Glomerular visceral epithelial cell (primary cell): ENCODE measurements at regions not wholly inside any gene's neighbourhood (a gene's known extent, or its start where the extent isn't known, plus 50 kb on each side); places are given as distances from the start of the nearest gene placed in this dataset.
"Not testable (repeated sequence)": the region's sequence is repeated elsewhere in the genome, so short reads cannot be mapped to it uniquely, and the experiment has no call there.

Experiments
- DNase-seq: peaks from one replicate; pipeline ENCODE4 v3.0.0-alpha.2; 2016; ENCODE audit errors: extremely low spot score

DNA sequence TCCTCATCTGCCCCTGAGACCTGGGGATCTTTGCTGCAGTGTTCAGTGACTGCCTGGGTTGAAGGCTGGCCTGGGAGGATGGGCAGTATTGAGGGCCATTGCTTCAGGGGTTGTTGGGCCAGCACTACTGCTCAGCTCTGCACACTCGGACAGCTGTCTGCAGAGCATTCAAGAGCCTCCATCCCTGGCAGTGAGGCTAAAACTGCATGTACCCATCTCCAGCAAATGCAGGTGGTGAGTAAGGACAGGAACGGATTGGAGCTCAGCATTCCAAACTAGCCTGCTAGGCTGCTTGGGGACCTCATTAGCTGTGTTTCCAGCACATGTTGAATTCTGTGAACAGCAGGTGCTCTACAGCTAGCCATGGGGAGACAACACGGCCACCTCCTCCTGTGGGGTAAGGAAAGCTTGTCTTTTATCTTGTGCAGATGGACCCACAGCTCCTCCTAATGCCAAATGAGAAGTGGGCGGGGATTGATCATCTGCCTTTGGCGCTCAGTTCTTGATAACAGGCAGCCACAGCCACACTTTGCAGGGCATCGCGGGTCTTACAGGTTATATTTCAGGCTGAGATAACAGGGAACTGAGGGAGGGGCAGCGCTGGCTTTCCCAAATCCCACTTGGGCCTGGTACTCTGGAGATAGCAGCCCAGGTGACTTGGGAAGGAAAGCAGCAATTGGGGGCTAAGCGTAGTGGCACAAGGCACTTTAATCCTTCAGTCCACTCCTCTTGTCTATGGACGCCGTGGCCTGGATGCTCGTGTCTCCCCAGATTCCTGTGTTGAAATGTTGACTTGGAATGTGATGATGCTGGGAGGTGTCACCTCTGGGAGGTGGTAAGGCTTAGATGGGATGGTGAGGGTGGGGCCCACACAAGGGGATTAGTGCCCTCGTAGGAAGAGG, 254.5 kb upstream of the B3GAT1 start:
- no peak for DNase-seq

DNA sequence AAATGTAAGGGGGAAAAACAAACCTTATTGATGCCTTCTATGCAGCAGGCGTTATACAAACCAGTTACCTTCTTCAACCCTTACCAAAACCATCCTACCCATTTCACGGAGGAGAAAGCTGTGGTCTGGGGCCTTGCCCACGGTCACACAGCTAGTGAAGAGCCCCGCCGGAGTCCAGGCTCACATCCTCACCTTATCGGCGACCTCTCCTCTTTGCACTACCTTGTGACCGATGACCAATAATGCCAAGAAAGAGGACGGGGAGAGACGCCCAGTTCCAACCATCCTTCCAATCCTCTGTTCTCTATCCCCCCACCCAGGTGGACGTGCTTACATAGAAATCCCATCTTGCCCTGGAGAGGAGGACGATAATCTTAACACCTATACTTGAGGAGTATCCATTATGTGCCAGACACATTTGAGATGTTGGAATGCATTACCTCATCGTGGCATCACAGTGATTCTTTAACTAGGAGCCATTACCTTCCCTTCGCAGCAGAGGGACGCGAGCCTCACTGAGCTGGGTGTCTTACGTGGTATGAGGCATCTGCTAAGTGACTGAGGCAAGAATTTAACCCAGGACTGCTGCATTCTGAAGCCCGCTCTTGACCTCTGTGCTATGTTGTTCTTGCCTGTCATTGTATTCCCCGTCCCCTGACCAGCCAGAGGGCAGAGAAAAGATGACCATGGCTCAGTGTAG, 253.7 kb upstream of the B3GAT1 start:
- DNase-seq, result no peak

DNA sequence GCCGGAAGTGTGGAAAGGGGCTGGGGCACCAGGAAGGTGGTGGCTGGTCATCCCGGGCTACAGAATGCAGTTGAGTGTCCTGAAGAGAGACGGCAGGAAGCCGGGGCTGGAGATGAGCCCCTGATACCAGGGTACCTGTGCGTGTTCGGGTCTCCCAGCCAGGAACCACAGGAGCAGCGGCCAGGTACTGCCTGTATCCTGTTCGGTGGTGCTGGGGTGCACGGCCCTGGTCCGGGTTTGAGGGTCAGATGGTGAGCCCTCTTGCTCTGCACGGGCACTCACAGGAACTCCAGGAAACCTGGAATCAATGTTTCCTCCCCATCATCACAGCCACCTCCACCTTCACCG, 253.1 kb upstream of the B3GAT1 start:
- no peak for DNase-seq

DNA sequence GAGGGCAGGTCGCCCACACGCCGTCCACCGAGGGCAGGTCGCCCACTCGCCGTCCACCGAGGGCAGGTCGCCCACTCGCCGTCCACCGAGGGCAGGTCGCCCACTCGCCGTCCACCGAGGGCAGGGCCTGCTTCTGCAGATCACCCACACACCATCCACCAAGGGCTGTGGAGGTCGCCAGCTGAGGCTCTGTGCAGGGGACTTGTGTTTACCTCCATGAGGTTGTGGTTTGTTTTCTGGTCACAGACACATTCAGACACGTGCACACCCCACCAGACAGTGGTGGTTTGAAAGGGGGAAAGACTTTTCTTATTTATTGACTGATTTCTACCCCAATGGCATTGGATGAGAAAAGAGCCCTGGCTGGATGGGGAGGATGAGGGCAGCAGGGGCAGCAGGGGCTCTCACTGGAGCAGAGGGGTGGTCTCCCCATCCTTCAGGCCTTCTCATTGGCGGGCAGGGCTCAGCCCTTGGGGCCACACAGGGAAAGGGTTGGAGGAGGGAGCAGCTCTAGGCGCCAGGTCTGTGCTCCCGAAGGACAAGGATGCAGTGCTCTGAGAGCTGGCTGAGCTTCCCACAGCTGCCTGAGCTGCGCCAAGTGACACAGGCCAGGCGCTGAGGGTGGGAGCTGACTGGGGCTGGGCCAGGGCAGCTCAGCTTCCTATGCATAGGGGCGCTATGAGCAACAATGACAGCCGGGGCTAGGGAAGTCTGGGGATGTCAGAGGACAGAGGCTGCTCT, 252.6 kb upstream of the B3GAT1 start:
- no peak for DNase-seq

- DNase-seq, result no peak
Measured at GRCh38 chr11:134663506-134664313, 251.7 kb upstream of the B3GAT1 start.

GRCh38 chr11:134662629-134663360, 250.8 kb upstream of the B3GAT1 start:
- DNase-seq, result no peak

DNA sequence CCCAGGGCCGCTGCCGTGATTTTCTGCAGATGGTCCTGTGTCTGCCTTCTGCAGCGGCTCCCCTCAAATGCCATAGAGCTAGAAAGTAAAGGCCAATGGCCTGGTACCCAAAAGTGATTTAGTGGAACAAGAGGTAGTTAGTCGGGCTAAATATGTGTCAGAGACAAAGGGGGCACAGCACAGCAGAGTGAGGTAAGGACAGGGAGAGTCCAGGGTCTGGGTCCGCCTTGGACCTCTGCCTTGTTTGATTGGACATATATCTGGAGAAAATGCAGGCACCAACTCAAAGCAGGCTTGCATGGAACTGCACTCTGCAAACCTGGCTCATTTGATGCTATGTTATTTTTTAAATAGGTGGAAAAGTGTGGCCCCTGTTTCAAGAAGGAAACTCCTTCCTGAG, 249.6 kb upstream of the B3GAT1 start:
- no peak for DNase-seq

DNA sequence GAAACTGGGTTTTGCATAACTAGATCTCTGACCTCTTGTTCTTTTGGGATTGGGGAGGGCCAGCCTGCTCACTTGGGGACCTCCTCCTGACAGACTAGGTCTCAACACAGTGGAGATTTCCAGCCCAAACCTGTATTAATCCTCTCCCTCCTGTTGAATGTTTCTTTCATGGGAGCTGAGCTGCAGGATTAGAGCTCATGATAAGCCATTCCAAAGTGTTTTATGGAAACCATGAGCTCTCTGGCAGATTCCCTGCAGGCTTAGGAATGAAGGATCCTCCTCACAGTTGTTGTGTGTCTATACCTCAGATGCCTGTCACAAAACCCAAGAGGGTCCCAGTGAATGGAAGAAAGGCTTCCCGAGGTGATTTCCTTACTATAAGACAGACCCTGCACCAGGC, 248.4 kb upstream of the B3GAT1 start:
- DNase-seq, result no peak

DNA sequence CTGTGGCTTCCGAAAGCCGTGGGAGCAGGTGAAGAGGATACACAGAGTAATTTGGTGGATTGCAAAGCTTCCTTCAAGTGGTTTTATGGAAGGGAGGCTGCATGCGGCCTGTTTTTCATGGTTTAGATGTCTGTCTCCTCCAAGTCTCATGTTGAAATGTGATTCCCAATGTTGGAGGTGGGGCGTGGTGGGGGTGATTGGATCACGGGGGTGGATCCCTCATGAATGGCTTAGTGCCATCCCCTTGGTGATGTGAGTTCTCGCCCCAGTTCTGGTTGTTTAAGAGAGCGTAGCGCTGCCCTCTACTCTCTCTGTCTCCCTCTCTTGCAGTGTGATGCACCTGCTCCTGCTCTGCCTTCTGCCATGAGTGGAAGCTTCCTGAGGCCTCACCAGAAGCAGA, 247.8 kb upstream of the B3GAT1 start:
- DNase-seq, result no peak

- no peak for DNase-seq
Measured at GRCh38 chr11:134658481-134659225, 246.6 kb upstream of the B3GAT1 start.

- no peak for DNase-seq
Measured at GRCh38 chr11:134657631-134658030, 245.6 kb upstream of the B3GAT1 start.

DNA sequence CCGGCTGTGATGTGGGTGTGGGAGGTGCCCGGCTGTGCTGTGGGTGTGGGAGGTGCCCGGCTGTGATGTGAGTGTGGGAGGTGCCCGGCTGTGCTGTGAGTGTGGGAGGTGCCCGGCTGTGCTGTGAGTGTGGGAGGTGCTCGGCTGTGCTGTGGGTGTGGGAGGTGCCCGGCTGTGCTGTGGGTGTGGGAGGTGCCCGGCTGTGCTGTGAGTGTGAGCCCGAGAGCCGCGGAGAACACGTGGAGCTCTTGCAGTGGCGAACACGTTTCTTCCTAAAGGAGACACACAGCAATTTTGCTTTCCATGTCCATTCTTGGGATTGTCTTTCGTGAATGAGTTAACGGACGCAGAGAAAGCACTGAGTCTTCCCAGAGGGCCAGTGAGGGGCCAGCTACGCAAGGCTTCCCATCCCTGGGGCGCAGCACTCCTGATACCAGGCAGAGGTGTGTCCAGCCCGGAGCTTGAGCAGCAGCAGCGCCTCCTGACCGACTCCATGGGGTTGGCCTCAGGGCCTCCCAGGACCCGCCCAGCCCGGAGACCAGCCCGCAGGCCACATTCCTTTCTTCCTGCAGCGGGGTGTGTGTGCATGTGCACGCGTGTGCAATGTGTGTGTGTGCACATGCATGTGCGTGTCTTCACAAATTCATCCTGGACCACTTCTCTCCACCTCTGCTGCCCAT, 245.0 kb upstream of the B3GAT1 start:
- DNase-seq, result no peak

DNA sequence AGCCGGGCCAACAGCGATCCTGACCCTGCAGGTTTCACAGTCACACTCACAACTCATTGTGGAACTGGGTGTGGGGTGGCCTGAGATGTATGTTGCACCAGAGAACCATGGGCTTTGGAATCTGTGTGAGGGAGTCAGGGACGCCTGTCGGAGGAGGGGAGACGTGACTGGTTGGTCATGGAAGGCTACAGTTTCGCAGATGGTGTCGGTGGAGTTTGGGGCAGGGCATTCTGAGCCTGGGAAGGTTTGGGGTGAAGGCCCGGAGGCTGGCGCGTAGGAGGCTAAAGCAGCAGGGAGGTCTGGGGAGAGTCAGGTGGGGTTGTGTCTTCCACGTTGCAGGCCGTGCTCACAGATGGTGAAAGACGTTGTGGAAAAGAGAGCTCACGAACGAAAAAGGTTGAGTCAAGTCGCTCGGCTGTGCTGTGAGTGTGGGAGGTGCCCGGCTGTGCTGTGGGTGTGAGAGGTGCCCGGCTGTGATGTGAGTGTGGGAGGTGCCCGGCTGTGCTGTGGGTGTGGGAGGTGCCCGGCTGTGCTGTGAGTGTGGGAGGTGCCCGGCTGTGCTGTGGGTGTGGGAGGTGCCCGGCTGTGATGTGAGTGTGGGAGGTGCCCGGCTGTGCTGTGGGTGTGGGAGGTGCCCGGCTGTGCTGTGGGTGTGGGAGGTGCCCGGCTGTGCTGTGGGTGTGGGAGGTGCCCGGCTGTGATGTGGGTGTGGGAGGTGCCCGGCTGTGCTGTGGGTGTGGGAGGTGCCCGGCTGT, 244.2 kb upstream of the B3GAT1 start:
- DNase-seq, result not testable (repeated sequence)

- no peak for DNase-seq
Measured at GRCh38 chr11:134655189-134655989, 243.3 kb upstream of the B3GAT1 start.

GRCh38 chr11:134654161-134654915, 242.3 kb upstream of the B3GAT1 start:
- DNase-seq, result no peak

DNA sequence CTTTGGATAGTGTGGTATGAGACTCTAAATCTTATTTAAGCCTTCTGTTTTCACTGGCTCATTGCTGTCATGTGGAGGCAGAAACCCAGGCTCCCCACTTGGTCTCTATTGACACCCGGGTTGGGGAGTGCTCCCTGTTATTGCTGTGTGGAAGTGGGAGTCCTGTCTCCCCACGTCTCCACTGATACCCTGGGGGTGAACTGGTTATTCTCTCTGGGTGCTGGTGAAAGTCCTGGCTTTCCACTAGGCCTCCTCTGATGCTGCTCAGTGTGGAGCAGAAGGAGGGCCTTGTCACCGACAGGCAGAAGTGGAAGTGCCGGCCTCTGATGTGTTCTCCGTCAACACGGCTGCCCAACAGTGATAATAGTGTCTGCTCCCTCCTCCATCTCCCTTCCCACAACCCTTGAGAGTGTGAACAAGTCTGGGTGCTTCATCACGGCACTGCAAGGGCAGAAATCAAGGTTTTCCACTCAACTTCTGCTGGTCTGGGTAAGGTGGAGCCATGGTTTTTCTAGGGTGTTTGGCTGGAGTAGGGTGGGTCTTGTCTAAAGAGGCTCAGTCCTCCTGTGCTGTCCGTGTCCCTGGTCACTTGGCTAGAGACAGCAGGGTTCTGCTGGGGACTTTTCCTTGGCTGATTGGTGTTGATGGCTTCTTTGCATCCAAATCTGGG, 240.7 kb upstream of the B3GAT1 start:
- DNase-seq, result no peak
